ENCODE measurements at regions not wholly inside any gene's neighbourhood (a gene's known extent, or its start where the extent isn't known, plus 50 kb on each side); places are given as distances from the start of the nearest gene placed in this dataset.
A peak's percentile ranks its signal among the peaks of the same experiment; 100 is the strongest.

DNA sequence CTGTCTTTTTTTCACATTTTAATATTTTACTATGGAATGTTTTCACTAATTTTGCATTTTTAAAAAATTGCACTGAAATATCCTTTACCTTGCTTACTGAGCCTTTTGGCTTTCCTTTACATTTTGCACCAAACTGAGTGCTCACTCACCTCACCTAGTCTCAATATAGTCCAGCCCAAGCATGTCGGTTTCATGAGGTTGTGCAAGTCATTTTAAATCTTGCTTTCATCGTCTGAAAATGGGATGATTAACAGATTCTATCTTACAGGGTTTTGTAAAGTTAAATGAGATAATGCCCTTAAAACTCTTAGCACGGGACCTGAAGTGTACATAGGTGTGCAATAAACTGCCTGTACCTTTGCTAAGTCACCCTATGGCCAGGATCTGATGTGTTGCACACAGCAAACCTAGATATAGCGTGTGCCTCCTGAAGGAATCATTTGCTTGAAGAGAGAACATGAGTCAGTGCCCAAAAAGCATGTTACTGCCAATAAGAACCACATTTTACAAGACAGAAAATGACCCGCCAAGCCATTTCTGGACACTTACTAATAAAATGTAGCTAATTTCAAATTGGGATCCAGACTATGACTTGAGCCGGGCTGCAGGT, 199.8 kb downstream of the JCAD start:
- no peak overlapping the region for H3K27ac ChIP-seq
- H3K4me1 ChIP-seq = no peaks in the 10 kb centered on the region
- no peaks in the 10 kb centered on the region for H3K36me3 ChIP-seq
- intact Hi-C loops (cut with DNase I; ENCODE audit: low total_unique reads) = no loop called here
- no peaks in the 10 kb centered on the region for H3K27me3 ChIP-seq
- no peak overlapping the region for H3K4me3 ChIP-seq
- TF ChIP-seq POLR2A (IDR thresholded peaks at IDR 0.05) = no peak
- DNase-seq (ENCODE audit: low spot score in 2 of 2) = no peak
- no peaks in the 10 kb centered on the region for H3K9me3 ChIP-seq

- H3K27ac ChIP-seq = no peak overlapping the region
- no peaks in the 10 kb centered on the region for H3K36me3 ChIP-seq
- intact Hi-C loops (cut with DNase I; ENCODE audit: low total_unique reads) = no loop called here
- TF ChIP-seq POLR2AphosphoS5 (IDR thresholded peaks at IDR 0.05) (no peak), CTCF (IDR thresholded peaks at IDR 0.05) (no peak), POLR2A (IDR thresholded peaks at IDR 0.05) (no peak)
- no peaks in the 10 kb centered on the region for H3K9me3 ChIP-seq
- no peaks in the 10 kb centered on the region for H3K4me1 ChIP-seq
- no peaks in the 10 kb centered on the region for H3K27me3 ChIP-seq
- H3K4me3 ChIP-seq = no peak overlapping the region
- DNase-seq (ENCODE audit: low spot score in 2 of 2) = no peak
Measured at GRCh38 chr10:29858702-29859267, 200.6 kb downstream of the JCAD start.

DNA sequence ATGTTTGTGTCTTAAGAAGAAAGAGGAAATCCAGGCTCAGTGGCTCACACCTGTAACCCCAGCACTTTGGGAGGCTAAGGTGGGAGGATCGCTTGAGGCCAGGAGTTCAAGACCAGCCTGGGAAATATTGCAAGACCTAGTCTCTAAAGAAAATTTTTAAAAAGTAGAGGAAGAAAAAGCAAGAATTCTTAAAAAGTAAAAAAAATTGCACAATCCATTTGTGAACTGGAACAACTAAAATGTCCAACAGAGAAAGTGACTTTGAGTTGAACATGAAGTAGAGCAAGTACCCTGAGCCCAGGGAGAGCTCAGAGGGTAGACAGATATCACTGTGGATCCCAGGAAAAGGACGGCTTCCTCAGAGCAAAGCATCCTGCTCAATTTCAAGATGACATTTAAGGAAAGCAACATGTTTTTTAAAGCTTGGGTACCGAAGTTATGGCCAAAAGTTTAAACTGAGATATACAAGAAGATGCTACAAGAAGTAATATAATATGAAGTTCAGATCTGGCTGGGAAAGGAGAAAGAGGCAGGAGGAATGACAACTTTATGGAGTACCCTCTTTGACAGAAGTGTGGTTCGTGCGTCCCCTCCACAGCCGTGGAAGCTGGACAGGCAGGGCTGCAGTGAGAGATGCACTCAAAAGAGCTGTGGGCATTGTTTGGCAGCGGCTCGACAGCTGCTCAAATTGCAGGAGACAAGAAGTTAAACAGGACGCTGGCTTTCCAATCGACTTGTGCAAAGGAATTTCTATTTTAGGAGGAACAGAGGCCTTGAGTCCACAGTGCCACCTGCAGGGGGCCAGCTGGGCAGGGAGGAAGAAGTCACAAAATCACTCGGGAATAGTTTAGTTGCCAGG, 201.3 kb downstream of the JCAD start:
- Histone ChIP-seq H3K27me3 (no peaks in the 10 kb centered on the region), H3K27ac (no peak overlapping the region), H3K4me3 (no peak overlapping the region), H3K4me1 (no peaks in the 10 kb centered on the region), H3K36me3 (no peaks in the 10 kb centered on the region), H3K9me3 (no peaks in the 10 kb centered on the region)
- intact Hi-C loops (cut with DNase I; ENCODE audit: low total_unique reads) = no loop called here
- TF ChIP-seq POLR2AphosphoS5 (IDR thresholded peaks at IDR 0.05) (no peak), CTCF (IDR thresholded peaks at IDR 0.05) (peak; percentile 8 to 74 (median 58)), POLR2A (IDR thresholded peaks at IDR 0.05) (no peak)
- peak; percentile 60 to 68 for DNase-seq (ENCODE audit: low spot score in 2 of 2)

DNA sequence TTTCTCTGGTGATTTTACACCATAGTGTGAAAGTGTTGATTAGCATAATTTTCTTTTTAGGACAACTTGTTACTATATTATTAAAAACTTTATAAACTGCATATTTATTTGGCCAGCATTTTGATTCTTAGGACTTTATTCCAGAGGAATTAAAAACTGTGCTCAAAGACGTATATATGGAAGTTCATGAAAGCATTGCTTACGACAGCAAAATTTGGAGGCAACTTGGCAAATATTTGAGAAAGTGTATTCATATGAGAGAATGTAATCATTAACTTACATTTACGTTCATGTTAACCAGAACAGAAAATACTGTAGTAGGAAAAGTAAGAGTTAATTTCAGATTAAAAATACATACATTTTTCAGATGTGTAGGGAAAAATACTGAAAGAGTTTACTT, 203.1 kb downstream of the JCAD start:
- no peak overlapping the region for H3K4me3 ChIP-seq
- H3K27ac ChIP-seq = no peak overlapping the region
- DNase-seq (ENCODE audit: low spot score in 2 of 2) = no peak
- no peaks in the 10 kb centered on the region for H3K36me3 ChIP-seq
- H3K9me3 ChIP-seq = no peaks in the 10 kb centered on the region
- intact Hi-C loops (cut with DNase I; ENCODE audit: low total_unique reads) = no loop called here
- TF ChIP-seq POLR2A (IDR thresholded peaks at IDR 0.05) (no peak), CTCF (IDR thresholded peaks at IDR 0.05) (no peak), POLR2AphosphoS5 (IDR thresholded peaks at IDR 0.05) (no peak)
- no peaks in the 10 kb centered on the region for H3K27me3 ChIP-seq
- H3K4me1 ChIP-seq = no peaks in the 10 kb centered on the region

DNA sequence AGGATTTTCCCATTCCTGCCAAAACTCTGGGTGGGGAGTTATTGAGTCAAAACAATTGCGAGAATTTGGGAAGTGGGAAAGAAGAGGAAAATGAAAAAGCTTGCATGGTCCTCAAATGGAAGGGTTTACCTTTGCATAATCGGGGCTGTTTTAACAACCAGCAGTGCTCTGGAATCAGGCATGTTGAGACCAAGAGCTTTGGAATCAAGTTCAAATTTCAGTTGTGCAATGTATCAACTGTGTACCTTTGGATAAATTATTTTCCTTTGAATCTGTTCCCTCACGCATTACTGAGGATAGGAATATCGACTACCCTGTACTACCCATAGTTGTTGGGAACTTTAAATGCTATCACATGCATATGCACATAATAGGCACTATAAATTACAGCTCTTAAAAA, 205.5 kb downstream of the JCAD start:
- TF ChIP-seq CTCF (IDR thresholded peaks at IDR 0.05) = no peak
- no peak for TF ChIP-seq POLR2AphosphoS5 (IDR thresholded peaks at IDR 0.05)
- no peak for TF ChIP-seq POLR2A (IDR thresholded peaks at IDR 0.05)
- Histone ChIP-seq H3K4me1 (no peaks in the 10 kb centered on the region), H3K36me3 (no peaks in the 10 kb centered on the region), H3K27ac (no peak overlapping the region), H3K27me3 (no peaks in the 10 kb centered on the region), H3K9me3 (no peaks in the 10 kb centered on the region), H3K4me3 (no peak overlapping the region)
- intact Hi-C loops (cut with DNase I; ENCODE audit: low total_unique reads) = no loop called here
- no peak for DNase-seq (ENCODE audit: low spot score in 2 of 2)

Data from breast epithelium (tissue), 4 donors.